Neural progenitor cell (in vitro differentiated cells): ENCODE measurements at regions not wholly inside any gene's neighbourhood (a gene's known extent, or its start where the extent isn't known, plus 50 kb on each side); places are given as distances from the start of the nearest gene placed in this dataset.
A peak's percentile ranks its signal among the peaks of the same experiment; 100 is the strongest.

Source experiments
- DNase-seq: peaks from one replicate; pipeline ENCODE4 v3.0.0-alpha.2; 2016; ENCODE audit warnings: low spot score
- H2AFZ ChIP-seq: fragments of 200-600 bp; sonication (generic); replicated peaks from 2 replicates; pipeline ENCODE4 v1.6.1; 2016; ENCODE audit warnings: antibody characterized with exemption
- H3F3A ChIP-seq: fragments of 200-600 bp; sonication (generic); 2 replicates; pipeline ENCODE4 v1.6.1; 2016; ENCODE audit warnings: antibody characterized with exemption, low read depth
- H3K27ac ChIP-seq: fragments of 200-600 bp; sonication (generic); 2 replicates; pipeline ENCODE4 v1.5.1; 2016; ENCODE audit warnings: mild to moderate bottlenecking
- H3K27me3 ChIP-seq: fragments of 200-600 bp; sonication (generic); 2 replicates; pipeline ENCODE4 v1.6.1; 2016; ENCODE audit warnings: mild to moderate bottlenecking, moderate library complexity
- H3K36me3 ChIP-seq: fragments of 200-600 bp; sonication (generic); 2 replicates; pipeline ENCODE4 v1.5.1; 2016
- H3K4me1 ChIP-seq: fragments of 200-600 bp; sonication (generic); 2 replicates; pipeline ENCODE4 v1.6.1; 2016; ENCODE audit warnings: mixed run types
- H3K4me2 ChIP-seq: fragments of 200-600 bp; sonication (generic); 2 replicates; pipeline ENCODE4 v1.6.1; 2016
- H3K4me3 ChIP-seq: fragments of 200-600 bp; sonication (generic); 2 replicates; pipeline ENCODE4 v1.5.1; 2016
- H3K79me2 ChIP-seq: fragments of 200-600 bp; sonication (generic); 2 replicates; pipeline ENCODE4 v1.6.1; 2016; ENCODE audit warnings: low read depth
- H3K9ac ChIP-seq: fragments of 200-600 bp; sonication (generic); 2 replicates; pipeline ENCODE4 v1.6.1; 2016
- H3K9me3 ChIP-seq: fragments of 200-600 bp; sonication (generic); 2 replicates; pipeline ENCODE4 v1.5.1; 2016; ENCODE audit warnings: low read depth
- H4K20me1 ChIP-seq: fragments of 200-600 bp; sonication (generic); 2 replicates; pipeline ENCODE4 v1.6.1; 2016; ENCODE audit warnings: low read depth
- H3K27ac Mint-ChIP-seq: 3 replicates; pipeline ENCODE4 v1.8.0; 2021; ENCODE audit warnings: mixed read lengths
- H3K27me3 Mint-ChIP-seq: 2 replicates; pipeline ENCODE4 v1.8.0; 2022; ENCODE audit warnings: low read depth, mild to moderate bottlenecking, inconsistent platforms, moderate library complexity, mixed read lengths; ENCODE audit not compliant: insufficient read depth
- H3K36me3 Mint-ChIP-seq: 3 replicates; pipeline ENCODE4 v1.8.0; 2021; ENCODE audit warnings: mixed read lengths
- H3K4me1 Mint-ChIP-seq: 3 replicates; pipeline ENCODE4 v1.8.0; 2021; ENCODE audit warnings: mixed read lengths
- H3K4me3 Mint-ChIP-seq: 3 replicates; pipeline ENCODE4 v1.8.0; 2021; ENCODE audit warnings: mild to moderate bottlenecking, moderate library complexity, mixed read lengths
- H3K9me3 Mint-ChIP-seq: 3 replicates; pipeline ENCODE4 v1.8.0; 2020; ENCODE audit warnings: mixed read lengths
- CTCF ChIP-seq: fragments of 200-600 bp; sonication (generic); IDR thresholded peaks from 2 replicates; pipeline ENCODE4 v1.5.1; 2017; ENCODE audit warnings: antibody characterized with exemption, mild to moderate bottlenecking
- EZH2 ChIP-seq: fragments of 200-600 bp; sonication (generic); IDR thresholded peaks from 2 replicates; pipeline ENCODE4 v1.6.1; 2017; ENCODE audit warnings: antibody characterized with exemption, mild to moderate bottlenecking, moderate library complexity
- EZH2phosphoT487 ChIP-seq: fragments of 200-600 bp; sonication (generic); IDR thresholded peaks from 2 replicates; pipeline ENCODE4 v1.6.1; 2017; ENCODE audit warnings: antibody characterized with exemption

GRCh38 chr5:166961913-166962312 is 1329.5 kb upstream of the WWC1 start:
- Mint-ChIP-seq H3K9me3 (peaks cover 10% of the 10 kb centered on the region), H3K4me1 (peaks cover 26% of the 10 kb centered on the region), H3K27me3 (peaks cover 4% of the 10 kb centered on the region), H3K4me3 (no peak overlapping the region), H3K36me3 (peaks cover 3% of the 10 kb centered on the region), H3K27ac (peak overlapping the region; percentile 58)
- Histone ChIP-seq H3K79me2 (no peaks in the 10 kb centered on the region), H3K4me1 (peaks cover 22% of the 10 kb centered on the region), H2AFZ (no peak overlapping the region), H3F3A (no peaks in the 10 kb centered on the region), H3K9me3 (no peaks in the 10 kb centered on the region), H3K27me3 (no peaks in the 10 kb centered on the region), H3K4me3 (no peak overlapping the region), H3K9ac (no peak overlapping the region), H3K36me3 (no peaks in the 10 kb centered on the region), H3K4me2 (peak overlapping the region; percentile 15), H3K27ac (no peak overlapping the region), H4K20me1 (no peaks in the 10 kb centered on the region)
- TF ChIP-seq EZH2 (no peak), EZH2phosphoT487 (no peak), CTCF (no peak)
- DNase-seq: no peak

GRCh38 chr5:166962461-166962860 is 1329.0 kb upstream of the WWC1 start:
- peaks cover 26% of the 10 kb centered on the region for H3K4me1 Mint-ChIP-seq
- no peak for TF ChIP-seq EZH2phosphoT487
- TF ChIP-seq CTCF: no peak
- no peak for TF ChIP-seq EZH2
- no peaks in the 10 kb centered on the region for H3K27me3 ChIP-seq
- peak overlapping the region; percentile 15 for H3K4me2 ChIP-seq
- H3K36me3 Mint-ChIP-seq: peaks cover 3% of the 10 kb centered on the region
- peaks cover 10% of the 10 kb centered on the region for H3K9me3 Mint-ChIP-seq
- H3K9me3 ChIP-seq: no peaks in the 10 kb centered on the region
- peak overlapping the region; percentile 57 for H2AFZ ChIP-seq
- no peaks in the 10 kb centered on the region for H3F3A ChIP-seq
- H3K9ac ChIP-seq: no peak overlapping the region
- H3K4me1 ChIP-seq: peaks cover 22% of the 10 kb centered on the region
- no peak overlapping the region for H3K4me3 ChIP-seq
- H3K27me3 Mint-ChIP-seq: peaks cover 4% of the 10 kb centered on the region
- peak overlapping the region; percentile 95 for H3K27ac Mint-ChIP-seq
- no peaks in the 10 kb centered on the region for H3K36me3 ChIP-seq
- H3K27ac ChIP-seq: no peak overlapping the region
- H3K79me2 ChIP-seq: no peaks in the 10 kb centered on the region
- H4K20me1 ChIP-seq: no peaks in the 10 kb centered on the region
- no peak for DNase-seq
- peak overlapping the region; percentile 6 for H3K4me3 Mint-ChIP-seq

- Mint-ChIP-seq H3K27me3 (peaks cover 4% of the 10 kb centered on the region), H3K9me3 (peaks cover 10% of the 10 kb centered on the region), H3K4me3 (no peak overlapping the region), H3K4me1 (peaks cover 22% of the 10 kb centered on the region), H3K27ac (peak overlapping the region; percentile 30), H3K36me3 (peaks cover 3% of the 10 kb centered on the region)
- Histone ChIP-seq H4K20me1 (no peaks in the 10 kb centered on the region), H3K4me2 (no peak overlapping the region), H3K27me3 (no peaks in the 10 kb centered on the region), H3K9ac (no peak overlapping the region), H3K9me3 (no peaks in the 10 kb centered on the region), H2AFZ (no peak overlapping the region), H3K4me3 (no peak overlapping the region), H3K4me1 (peaks cover 17% of the 10 kb centered on the region), H3F3A (no peaks in the 10 kb centered on the region), H3K79me2 (no peaks in the 10 kb centered on the region), H3K36me3 (no peaks in the 10 kb centered on the region), H3K27ac (no peak overlapping the region)
- no peak for DNase-seq
- TF ChIP-seq EZH2 (no peak), EZH2phosphoT487 (no peak), CTCF (no peak)
Observed at GRCh38 chr5:166963596-166963995, 1327.8 kb upstream of the WWC1 start.
